ENCODE measurements at regions not wholly inside any gene's neighbourhood (a gene's known extent, or its start where the extent isn't known, plus 50 kb on each side); places are given as distances from the start of the nearest gene placed in this dataset.

DNA sequence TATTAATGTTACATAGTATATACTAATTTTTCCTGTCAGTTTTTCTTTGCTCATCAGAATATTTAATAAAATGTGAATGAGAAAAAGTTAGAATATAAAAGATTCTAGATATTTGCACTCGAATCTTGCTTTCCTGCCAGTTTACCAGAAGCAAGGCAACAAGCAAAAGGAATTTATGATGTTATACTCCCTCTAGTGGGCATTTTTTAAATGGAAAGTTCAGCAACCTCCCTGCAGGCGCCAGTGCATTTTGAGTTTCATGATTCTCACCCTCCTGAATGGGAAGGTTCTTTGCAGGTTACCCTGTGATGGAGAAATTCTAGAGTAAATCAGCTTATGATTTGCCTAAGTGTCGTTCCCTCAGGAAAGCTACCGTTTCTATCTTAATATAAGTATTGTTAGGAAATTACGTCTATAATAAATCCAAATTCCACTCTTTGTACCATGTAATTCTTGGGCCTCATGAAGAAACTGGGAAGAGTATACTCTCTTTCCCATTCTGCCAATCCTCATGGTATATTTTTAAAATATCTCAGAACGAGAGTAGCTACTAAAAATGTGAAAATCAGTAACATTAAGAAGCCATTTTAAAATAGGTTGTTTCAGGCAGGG lies 350.0 kb downstream of the CRPPA start:
- H3K36me3 ChIP-seq (ENCODE audit: insufficient read depth, low read length, poor library complexity, severe bottlenecking), result no peaks in the 10 kb centered on the region
- peaks cover 6% of the 10 kb centered on the region for H3K4me1 ChIP-seq (ENCODE audit: insufficient read depth, low read length, poor library complexity, severe bottlenecking)
- ChIA-PET CTCF (no interaction called here), POLR2A (ENCODE audit: low non-redundant PET) (no interaction called here)
- H3K4me3 ChIP-seq (ENCODE audit: low read depth, low read length, poor library complexity, severe bottlenecking), result no peak overlapping the region
- no peak overlapping the region for H3K27ac ChIP-seq (ENCODE audit: low read depth, low read length, poor library complexity, severe bottlenecking)
- BruUV-seq (replicated peaks), result no TSS peak
- intact Hi-C loops (cut with micrococcal nuclease; ENCODE audit: unreplicated experiment), result loop anchor here (1.0 to 10.0 kb wide), 5 partner anchors 744 to 1374 kb away; no protein-coding TSS in a partner anchor
- peak; percentile 79 for DNase-seq (ENCODE audit: low spot score)
- peaks cover 47% of the 10 kb centered on the region for H3K27me3 ChIP-seq (replicated peaks; ENCODE audit: insufficient read depth, low read depth, low read length, poor library complexity)
- no peaks in the 10 kb centered on the region for H3K9me3 ChIP-seq (ENCODE audit: low read depth, low read length, poor library complexity, severe bottlenecking)
- no peak for TF ChIP-seq EZH2 (IDR thresholded peaks at IDR 0.05; ENCODE audit: borderline replicate concordance, low read depth, low read length, poor library complexity, severe bottlenecking)
- TF ChIP-seq CTCF (conservative IDR thresholded peaks at IDR 0.05; ENCODE audit: low read depth, low read length), result peak; percentile 77

DNA sequence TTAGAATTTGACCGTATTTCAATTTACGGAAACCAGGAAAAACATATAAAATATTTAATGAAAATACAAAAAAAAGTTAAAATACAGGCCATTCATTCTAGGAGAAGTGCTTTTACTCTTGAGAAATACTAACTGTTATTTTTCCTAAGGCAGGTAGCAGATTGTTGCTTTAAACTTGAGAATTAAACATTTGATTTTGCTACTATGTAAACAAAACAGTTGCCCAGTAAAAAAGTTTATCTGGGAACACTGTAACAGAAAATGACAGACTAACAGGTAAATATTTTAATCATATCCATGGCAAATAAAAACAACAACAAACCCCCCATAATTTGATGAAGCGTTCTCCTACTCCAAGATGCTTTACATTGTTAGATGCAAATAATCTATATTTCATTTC lies 350.5 kb downstream of the CRPPA start:
- H3K27ac ChIP-seq (ENCODE audit: low read depth, low read length, poor library complexity, severe bottlenecking), result no peak overlapping the region
- H3K27me3 ChIP-seq (replicated peaks; ENCODE audit: insufficient read depth, low read depth, low read length, poor library complexity), result peaks cover 52% of the 10 kb centered on the region
- no peak for TF ChIP-seq EZH2 (IDR thresholded peaks at IDR 0.05; ENCODE audit: borderline replicate concordance, low read depth, low read length, poor library complexity, severe bottlenecking)
- TF ChIP-seq CTCF (conservative IDR thresholded peaks at IDR 0.05; ENCODE audit: low read depth, low read length), result no peak
- H3K4me3 ChIP-seq (ENCODE audit: low read depth, low read length, poor library complexity, severe bottlenecking), result no peak overlapping the region
- BruUV-seq (replicated peaks), result no TSS peak
- ChIA-PET POLR2A (ENCODE audit: low non-redundant PET) (no interaction called here), CTCF (no interaction called here)
- DNase-seq (ENCODE audit: low spot score), result no peak
- intact Hi-C loops (cut with micrococcal nuclease; ENCODE audit: unreplicated experiment), result loop anchor here (1.0 to 10.0 kb wide), 5 partner anchors 744 to 1374 kb away; no protein-coding TSS in a partner anchor
- no peaks in the 10 kb centered on the region for H3K36me3 ChIP-seq (ENCODE audit: insufficient read depth, low read length, poor library complexity, severe bottlenecking)
- H3K9me3 ChIP-seq (ENCODE audit: low read depth, low read length, poor library complexity, severe bottlenecking), result no peaks in the 10 kb centered on the region
- H3K4me1 ChIP-seq (ENCODE audit: insufficient read depth, low read length, poor library complexity, severe bottlenecking), result peaks cover 6% of the 10 kb centered on the region

GRCh38 chr7:16069998-16070397 lies 351.3 kb downstream of the CRPPA start:
- peaks cover 60% of the 10 kb centered on the region for H3K27me3 ChIP-seq (replicated peaks; ENCODE audit: insufficient read depth, low read depth, low read length, poor library complexity)
- TF ChIP-seq CTCF (conservative IDR thresholded peaks at IDR 0.05; ENCODE audit: low read depth, low read length), result no peak
- no peak for TF ChIP-seq EZH2 (IDR thresholded peaks at IDR 0.05; ENCODE audit: borderline replicate concordance, low read depth, low read length, poor library complexity, severe bottlenecking)
- intact Hi-C loops (cut with micrococcal nuclease; ENCODE audit: unreplicated experiment), result loop anchor here (5.0 to 10.0 kb wide), 6 partner anchors 328 to 1373 kb away; no protein-coding TSS in a partner anchor
- POLR2A ChIA-PET (ENCODE audit: low non-redundant PET), result no interaction called here
- H3K9me3 ChIP-seq (ENCODE audit: low read depth, low read length, poor library complexity, severe bottlenecking), result no peaks in the 10 kb centered on the region
- no peaks in the 10 kb centered on the region for H3K36me3 ChIP-seq (ENCODE audit: insufficient read depth, low read length, poor library complexity, severe bottlenecking)
- H3K4me1 ChIP-seq (ENCODE audit: insufficient read depth, low read length, poor library complexity, severe bottlenecking), result peaks cover 11% of the 10 kb centered on the region
- no peak for DNase-seq (ENCODE audit: low spot score)
- no TSS peak for BruUV-seq (replicated peaks)
- H3K4me3 ChIP-seq (ENCODE audit: low read depth, low read length, poor library complexity, severe bottlenecking), result no peak overlapping the region
- CTCF ChIA-PET, result no interaction called here
- H3K27ac ChIP-seq (ENCODE audit: low read depth, low read length, poor library complexity, severe bottlenecking), result no peak overlapping the region

Data from A673 (cell line).